ENCODE measurements at regions not wholly inside any gene's neighbourhood (a gene's known extent, or its start where the extent isn't known, plus 50 kb on each side); places are given as distances from the start of the nearest gene placed in this dataset.

DNA sequence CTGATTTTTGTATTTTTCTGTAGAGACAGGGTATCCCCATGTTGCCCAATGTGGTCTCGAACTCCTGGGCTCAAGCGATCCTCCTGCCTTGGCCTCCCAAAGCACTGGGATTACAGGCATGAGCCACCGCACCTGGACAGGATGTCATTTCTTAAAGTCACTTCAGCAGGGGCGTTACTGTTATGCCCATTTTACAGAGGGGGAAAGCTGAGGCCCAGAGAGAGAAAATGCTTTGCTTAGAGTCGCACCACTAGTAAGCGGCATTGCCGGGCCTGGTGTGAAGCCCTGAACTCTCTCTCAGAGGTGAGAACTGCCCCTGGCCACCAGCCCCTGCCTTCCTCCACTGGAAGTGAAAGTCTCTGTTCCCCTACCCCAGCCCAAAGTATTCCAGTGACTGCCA is 207.0 kb downstream of the PHETA1 start:
- DNase-seq (ENCODE audit: extremely low read depth in 1 of 2, low read depth in 1 of 2), result no peak

DNA sequence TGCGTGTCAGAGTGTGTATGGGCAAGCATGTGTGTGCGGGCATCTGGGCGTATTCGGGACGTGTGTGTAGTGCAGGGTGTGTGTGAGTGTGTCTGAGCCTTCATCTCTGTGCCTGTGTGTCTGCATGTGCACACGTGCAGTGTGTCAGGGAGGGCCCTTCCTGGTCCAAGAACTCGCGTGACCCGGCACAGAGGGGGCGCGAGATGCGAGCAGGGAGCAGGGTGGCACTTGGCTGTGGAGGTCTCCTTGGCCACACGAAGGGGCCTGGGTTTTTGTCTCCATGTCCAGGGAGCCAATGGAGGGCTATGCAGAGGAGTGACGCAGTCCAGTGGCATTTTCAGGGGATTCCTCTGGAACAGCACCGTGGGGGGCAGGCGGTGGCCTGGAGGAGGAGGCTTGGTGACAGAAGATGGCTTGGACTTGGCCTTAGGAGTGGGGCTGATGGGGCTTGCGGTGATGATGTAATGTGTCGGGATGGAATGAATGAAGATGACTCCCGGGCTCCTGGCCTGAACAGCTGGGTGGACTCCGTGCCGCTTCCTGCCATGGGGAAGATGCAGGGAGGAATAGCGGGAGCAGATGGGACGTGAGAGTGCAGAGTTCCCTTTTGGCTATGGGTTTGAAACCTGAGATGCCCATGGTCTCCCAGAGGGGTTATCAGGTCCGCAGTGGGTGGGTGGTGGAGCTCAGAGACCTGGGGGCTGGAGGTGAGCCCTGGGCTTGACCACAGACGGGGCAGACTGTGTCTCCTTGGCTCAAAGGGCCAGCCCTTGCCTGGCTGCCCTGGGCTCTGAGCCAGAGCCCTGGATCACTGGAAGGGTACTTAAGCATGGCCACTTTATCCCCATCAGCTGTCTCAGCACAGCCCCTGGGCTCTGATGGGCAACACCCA is 208.3 kb downstream of the PHETA1 start:
- DNase-seq (ENCODE audit: extremely low read depth in 1 of 2, low read depth in 1 of 2), result no peak

DNA sequence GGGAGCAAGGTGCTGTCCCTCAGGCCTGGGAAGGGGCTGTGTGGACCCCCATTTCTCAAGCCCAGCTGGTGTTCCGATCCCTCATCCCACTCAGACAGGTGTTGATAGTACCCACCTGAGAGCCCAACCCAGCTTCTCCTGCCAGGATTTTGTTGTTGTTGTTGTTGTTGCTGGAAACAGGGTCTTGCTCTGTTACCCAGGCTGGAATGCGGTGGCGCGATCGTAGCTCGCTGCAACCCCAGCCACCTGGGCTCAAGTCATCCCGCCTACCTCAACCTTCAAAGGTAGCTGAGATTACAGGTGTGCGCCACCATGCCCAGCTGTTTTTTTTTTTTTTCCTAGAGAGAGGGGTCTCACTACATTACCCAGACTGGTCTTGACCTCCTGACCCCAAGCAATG is 209.9 kb downstream of the PHETA1 start:
- DNase-seq (ENCODE audit: extremely low read depth in 1 of 2, low read depth in 1 of 2), result no peak

DNA sequence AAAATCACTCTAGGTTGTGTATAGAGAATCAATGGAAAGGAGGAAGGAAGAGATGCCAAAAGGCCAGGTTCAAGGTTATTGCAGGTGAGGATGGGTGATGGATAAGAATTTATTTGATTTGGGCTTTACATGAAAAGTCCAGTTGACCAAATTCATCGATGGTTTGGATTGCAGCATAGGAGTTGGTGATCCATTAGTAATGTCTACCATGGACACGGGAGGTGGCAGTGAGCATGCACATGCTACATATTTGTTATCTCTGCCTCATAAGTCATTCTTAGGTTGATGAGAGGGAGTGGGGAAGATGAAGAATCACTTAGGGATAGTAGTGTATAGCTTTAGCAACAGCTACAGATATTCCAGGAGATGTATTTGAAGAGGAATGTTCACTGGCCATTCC is 211.4 kb downstream of the PHETA1 start:
- DNase-seq (ENCODE audit: extremely low read depth in 1 of 2, low read depth in 1 of 2), result no peak

DNA sequence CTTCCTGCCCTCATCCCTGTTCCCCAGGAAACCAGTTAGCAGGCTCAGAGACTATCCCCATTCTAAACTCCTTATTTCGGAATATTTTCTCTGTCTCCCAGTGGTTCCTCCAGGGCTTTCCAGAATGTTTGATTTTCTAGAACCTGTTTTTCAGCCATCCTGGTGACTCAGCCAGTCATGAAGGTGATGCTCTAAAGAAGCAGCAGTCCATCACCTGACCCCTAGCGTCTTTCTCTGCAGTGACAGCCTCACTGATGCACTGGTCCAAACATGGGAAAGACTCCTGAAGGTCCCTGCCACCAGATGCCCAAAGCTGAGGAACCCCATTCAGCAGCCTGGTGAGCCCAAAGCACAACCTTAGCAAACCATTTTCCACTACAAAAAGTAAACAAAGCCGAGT is 212.6 kb downstream of the PHETA1 start:
- no peak for DNase-seq (ENCODE audit: extremely low read depth in 1 of 2, low read depth in 1 of 2)

DNA sequence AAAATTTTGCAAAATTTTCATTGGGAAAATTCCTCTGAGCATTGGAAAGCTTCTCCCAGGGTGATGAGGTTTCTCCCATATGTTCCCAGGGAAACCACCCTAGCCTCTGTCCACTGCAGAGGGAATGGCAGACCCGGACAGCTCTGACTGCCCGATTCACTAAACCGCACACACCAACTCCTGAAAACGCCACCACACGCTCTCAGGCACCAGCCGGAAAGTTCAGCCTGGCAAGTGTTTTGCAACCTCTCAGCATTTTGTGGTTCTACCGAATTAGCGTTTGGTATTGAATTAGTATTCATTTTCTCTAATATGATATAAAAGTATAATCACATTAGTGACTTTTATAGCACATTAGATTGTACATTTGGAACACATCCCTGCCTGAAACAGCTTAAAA is 213.4 kb downstream of the PHETA1 start:
- no peak for DNase-seq (ENCODE audit: extremely low read depth in 1 of 2, low read depth in 1 of 2)

DNA sequence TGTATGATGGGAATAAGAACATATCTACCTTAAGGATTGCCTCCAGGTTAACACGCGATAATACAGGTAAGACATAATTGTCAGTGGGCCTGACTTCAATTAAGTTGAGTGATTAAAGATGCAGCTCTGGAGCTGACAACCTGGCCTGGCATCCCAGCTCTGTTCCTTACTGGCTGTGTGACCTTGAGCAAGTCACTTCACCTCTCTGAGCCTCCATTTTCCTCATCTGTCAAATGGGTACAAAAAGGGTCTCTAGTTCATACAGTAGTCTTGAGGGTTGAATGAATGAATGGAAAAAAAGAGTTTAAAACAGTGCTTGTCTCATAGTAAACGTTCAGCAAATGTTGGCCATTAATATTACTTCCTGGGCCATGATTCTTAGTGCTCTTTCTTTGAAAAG is 213.9 kb downstream of the PHETA1 start:
- no peak for DNase-seq (ENCODE audit: extremely low read depth in 1 of 2, low read depth in 1 of 2)

DNA sequence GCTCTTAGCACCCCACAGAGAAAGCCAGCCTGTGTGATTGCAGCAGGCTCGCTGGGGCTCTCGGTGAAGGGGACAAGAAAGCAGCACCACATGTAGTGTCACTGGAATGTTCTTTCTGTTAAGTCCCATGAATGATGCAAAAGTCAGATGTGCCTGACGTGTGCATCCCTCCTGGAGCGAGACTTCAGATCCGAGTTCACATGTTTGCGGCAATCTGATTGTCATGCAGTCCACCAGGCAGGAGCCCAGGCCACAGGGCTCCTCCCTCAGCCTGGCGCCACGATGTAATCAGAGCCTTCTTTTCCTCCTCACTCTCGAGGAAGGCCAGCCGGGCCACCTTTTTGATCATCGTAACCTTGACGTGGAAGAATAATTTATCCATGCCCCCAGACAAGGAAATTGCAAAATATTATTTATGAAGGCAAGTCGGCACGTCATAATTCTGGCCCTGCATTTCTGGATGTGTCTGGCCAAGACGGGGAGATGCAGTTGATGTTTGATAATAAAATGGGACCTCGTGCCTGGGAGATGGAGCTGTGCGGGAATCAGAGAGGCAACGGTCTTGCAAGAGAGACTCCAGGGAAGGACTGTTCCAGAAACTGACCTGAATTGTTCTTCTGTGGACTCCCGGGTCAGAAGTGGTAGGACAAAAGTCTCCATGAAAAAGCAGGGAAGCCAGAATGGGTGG is 214.6 kb downstream of the PHETA1 start:
- DNase-seq (ENCODE audit: extremely low read depth in 1 of 2, low read depth in 1 of 2), result no peak

DNA sequence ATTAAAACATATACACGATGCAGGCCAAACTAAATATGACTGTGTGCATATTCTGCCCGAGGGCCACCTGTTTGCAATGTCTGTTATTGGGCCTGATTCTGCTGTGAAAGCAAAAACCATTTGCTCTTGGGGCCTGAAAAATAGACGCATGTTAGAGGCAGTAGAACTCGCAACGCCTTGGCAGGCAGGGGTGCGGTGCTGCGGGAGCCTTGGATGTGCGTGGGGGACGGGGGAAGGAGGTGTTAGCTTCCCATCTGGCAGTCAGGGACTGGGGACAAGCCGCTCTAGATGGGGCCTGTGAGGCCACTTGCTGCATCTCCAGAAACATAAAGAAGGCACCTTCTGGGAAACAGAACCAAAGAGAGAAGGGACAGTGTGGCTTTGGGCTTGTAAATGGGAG is 216.3 kb downstream of the PHETA1 start:
- no peak for DNase-seq (ENCODE audit: extremely low read depth in 1 of 2, low read depth in 1 of 2)

DNA sequence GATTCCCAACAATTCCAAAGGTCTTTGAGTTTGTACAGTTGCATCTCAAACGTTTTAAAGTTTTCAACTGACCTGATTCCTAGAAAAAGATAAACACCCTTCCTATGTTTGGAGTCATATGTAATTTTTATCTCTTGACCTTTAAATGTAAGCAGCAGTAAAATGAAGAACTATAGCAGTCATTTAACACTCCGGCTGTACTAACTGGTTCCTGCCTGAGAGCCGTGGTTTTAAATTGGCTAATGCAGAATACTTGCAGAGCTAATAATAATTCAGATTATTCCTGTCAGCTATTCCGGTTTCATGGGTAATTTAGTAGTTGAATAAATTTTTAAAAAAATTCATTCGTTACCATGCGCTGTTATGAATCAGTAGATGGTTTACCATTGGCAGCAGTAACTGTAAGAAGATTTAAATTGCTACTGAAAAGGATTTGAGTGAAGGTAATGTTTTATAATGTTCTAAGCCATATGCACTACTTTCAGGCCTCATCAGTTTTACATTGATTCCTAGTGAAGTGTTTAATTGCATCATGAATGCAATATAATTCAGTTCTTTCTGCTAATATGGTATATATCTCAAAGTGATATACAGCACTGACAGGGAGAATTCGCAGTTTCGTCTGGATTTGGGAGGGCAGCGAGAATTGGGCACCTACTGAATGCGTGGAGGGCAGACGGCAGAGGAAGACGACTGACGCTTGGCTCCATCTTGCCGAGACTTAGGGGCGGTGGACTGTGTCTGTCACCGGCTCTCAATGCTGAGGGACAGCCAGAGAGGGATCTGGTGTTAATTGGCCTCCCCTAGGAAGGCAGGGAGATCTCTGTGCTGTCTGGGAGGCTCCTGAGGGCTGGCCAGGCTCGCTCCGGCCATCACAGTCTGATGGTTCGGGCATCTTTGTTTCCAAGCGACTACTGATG is 217.7 kb downstream of the PHETA1 start:
- no peak for DNase-seq (ENCODE audit: extremely low read depth in 1 of 2, low read depth in 1 of 2)

DNA sequence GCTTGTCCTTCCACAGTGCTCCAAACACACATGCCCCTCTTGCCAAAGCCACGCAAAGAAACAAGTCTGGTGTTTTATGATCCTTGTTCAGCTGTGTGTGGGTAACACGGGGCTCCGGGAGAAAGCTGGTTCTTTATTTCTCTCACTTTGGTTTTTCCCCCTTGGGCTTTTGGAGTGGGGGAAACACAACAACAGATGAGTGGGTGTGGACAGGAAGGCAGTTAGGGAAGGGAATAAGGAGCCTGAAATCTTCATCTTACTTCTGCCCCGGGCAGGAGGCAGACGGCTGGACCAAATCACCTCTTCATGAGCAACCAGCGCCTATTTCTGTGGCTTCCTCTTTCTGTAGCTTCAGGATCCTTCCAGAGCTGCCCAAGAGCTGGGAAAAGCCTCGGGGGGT is 218.5 kb downstream of the PHETA1 start:
- no peak for DNase-seq (ENCODE audit: extremely low read depth in 1 of 2, low read depth in 1 of 2)

DNA sequence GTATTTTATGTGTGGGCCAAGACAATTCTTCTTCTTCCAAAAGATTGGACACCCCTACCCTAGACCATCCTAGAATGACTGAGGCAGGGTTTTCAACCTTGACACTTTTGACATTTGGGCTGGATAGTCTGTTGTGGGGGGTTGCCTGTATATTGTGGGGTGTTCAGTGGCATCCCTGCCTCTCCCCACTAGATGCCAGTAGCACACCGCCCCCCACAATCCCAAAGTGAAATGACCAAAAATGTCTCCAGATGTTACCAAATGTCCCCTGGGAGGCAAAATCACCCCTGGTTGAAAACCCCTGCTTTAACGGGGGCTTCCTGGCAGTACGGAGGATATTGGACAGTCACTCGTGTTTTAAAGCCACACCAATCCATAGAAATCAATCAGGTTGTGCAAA is 219.6 kb downstream of the PHETA1 start:
- DNase-seq (ENCODE audit: extremely low read depth in 1 of 2, low read depth in 1 of 2), result no peak

DNA sequence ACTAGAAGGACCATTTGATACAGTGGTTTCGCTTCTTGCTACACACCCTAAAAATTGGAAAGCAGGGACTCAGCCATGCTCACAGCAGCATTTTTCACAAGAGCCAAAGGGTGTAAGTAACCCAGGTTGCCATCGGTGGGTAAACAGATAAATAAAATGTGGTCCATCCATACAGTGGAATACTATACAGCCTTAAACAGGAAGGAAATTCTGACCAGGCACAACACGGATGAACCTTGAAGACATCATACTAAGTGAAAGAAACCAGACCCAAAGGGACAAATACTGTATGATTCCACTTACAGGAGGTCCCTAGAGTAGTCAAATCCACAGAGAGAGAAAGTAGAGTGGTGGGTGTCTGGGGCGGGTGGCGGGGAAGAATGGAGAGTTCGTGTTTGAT is 220.9 kb downstream of the PHETA1 start:
- DNase-seq (ENCODE audit: extremely low read depth in 1 of 2, low read depth in 1 of 2), result no peak

DNA sequence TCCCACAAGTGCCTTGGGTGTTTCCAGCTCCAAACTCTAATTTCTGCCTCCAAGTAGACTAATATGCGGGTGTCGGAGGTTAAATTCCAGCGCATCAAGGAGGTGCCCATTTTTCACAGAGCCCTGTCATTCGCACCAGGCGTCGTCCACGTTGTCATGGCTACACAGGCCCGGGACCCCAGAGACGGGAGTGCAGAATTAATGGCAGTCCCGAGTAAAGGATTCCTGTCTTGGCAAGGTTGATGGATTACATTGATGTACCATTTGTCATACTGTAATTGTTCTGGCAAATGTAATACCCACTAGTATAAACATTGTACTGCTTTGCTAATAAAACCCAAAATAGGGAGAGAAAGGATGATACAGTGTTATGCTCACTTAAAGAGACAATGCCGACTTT is 222.9 kb upstream of the MYL2 start:
- no peak for DNase-seq (ENCODE audit: extremely low read depth in 1 of 2, low read depth in 1 of 2)

DNA sequence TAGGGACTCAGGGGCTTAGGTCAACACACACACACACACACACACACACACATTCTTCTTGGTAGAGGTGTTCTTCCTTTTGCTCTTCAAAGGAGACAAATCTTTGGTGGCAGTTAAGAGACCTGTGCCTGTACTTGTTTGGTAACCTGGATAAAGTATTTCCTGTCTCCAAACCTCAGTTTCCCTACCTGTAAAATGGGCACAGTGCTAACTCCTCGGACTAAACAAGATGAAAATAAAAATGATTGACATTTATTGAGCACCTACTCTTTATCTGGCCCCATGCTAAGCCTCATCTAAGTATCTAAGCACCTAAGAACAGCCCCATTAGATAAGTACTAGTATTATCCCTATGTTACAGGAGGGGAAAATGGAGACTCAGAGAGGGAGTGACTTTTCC is 220.8 kb upstream of the MYL2 start:
- DNase-seq (ENCODE audit: extremely low read depth in 1 of 2, low read depth in 1 of 2), result no peak

DNA sequence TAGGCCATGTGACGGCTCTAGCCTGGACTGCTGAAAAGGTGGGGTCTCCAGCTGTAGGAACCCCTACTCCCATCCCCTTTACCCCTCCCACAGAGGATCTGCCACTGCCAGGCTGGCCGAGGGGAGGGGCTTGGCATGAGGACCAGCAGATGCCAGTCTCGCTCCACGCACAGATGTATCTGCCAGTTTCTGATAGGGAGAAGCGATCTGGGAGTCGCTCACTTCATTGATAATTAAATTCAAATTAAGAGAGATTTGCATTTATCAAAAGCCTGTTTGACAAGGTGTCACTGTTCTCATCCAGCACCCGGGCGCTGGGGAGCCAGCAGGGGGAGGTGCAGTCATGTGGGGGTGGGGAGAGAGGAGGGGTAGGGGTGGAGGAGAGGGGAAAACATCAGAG is 217.6 kb upstream of the MYL2 start:
- no peak for DNase-seq (ENCODE audit: extremely low read depth in 1 of 2, low read depth in 1 of 2)

DNA sequence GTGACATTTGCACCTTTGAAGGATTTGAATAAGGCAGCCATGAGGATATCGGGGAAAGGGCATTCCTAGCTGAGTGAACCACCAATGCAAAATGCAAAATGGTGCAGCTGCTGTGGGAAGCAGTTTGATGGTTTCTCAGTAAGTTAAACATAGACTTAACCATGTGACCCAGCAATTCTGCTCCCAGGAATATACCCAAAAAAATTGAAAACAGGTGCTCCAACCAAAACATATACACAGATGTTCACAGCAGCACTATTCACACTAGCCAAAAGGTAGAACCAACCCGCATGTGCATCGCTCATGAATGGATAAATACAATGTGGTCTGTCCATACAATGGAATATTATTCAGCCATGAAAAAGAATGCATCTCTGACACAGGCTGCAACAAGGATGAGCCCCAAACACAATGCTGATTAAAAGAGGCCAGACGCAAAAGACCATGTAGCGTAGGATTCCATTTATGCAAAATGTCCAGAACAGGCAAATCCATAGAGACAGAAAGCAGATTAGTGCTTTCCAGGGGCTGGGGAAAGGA is 215.0 kb upstream of the MYL2 start:
- DNase-seq (ENCODE audit: extremely low read depth in 1 of 2, low read depth in 1 of 2), result no peak

DNA sequence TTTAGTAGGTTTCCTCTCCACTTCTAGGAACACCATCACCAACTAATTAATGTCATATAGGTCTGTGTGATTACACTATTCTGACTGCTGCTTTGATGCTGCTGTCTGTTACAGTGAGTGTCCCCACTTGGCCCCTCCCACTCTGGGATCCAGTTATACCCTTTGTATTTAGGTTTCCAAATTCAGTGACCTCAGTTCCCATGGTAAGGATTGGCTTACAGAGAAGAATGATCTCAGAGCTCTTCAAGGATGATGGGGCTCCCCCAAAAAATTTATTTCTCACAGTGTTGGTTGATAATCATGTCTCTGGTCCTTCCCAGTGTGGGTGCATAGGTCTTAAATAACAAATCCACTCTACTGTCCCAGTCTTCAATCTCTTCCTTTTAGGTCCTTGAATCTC is 210.0 kb upstream of the MYL2 start:
- no peak for DNase-seq (ENCODE audit: extremely low read depth in 1 of 2, low read depth in 1 of 2)

DNA sequence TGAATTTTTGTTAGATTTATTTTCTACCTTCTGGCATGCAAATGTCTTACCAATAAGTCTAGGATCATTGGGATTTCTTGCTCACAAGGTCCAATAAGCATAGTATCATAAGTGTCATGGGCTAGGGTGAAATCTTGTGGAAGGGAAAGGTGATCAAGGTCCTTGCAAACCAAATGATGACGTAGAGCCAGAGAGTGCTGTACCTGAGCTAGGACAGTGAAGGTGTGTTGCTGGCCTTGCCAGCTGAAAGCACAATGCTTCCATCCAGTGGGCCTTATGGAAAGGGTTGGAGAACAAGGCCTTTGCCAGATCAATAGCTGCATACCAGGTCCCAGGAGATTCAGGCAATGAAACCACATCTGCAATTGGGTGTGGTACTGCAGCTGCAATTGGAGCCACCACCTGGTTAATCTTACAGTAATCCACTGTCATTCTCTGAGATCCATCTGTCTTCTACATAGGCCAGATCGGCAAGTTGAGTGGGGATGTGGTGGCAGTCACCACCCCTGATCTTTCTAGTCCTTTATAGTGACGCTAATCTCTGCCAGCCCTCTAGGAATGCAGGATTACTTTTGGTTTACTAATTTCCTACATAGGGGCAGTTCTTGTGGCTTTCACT is 208.9 kb upstream of the MYL2 start:
- DNase-seq (ENCODE audit: extremely low read depth in 1 of 2, low read depth in 1 of 2), result no peak

DNA sequence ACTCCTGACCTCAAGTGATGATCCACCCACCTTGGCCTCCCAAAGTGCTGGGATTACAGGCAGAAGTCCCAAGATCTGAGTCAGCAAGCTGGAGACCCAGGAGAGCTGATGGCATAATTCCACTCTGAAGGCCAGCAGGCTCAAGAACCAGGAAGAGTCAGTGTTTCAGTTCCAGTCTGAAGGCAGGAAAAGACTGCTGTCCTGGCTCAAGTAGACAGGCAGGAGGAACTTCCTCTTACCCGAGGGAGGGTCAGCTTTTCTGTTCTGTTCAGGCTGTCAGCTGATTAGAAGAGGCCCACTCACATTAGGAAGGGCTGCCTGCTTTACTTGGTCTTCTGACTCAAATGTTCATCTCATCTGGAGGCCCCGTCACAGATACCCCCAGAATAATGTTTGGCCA is 206.0 kb upstream of the MYL2 start:
- no peak for DNase-seq (ENCODE audit: extremely low read depth in 1 of 2, low read depth in 1 of 2)

DNA sequence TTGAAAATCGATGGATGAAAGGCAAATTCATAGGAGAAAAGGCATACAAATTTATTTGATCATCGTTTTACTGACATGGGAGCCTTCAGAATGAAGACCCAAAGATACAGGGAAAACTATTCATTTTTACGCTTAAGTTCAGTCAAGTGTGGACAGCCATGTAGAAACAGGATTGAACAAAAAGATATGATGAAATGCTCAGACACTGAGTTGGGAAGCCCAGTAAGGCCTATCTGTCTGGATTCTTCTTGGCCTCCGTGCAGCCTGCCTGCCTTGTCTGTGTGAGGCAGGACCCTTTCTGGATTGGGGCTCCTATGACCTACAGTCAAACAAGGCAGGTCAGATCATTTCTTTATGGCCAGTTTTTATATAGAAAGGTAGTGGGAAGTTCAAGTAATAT is 203.8 kb upstream of the MYL2 start:
- DNase-seq (ENCODE audit: extremely low read depth in 1 of 2, low read depth in 1 of 2), result no peak
